ENCODE measurements at regions not wholly inside any gene's neighbourhood (a gene's known extent, or its start where the extent isn't known, plus 50 kb on each side); places are given as distances from the start of the nearest gene placed in this dataset.
A peak's percentile ranks its signal among the peaks of the same experiment; 100 is the strongest.
"Not testable (repeated sequence)": the region's sequence is repeated elsewhere in the genome, so short reads cannot be mapped to it uniquely, and the experiment has no call there.

- WGBS, 2 donors: 58 to 60% methylated on average over 3 of the region's 3 CpGs
- TF ChIP-seq, protein P1, sequence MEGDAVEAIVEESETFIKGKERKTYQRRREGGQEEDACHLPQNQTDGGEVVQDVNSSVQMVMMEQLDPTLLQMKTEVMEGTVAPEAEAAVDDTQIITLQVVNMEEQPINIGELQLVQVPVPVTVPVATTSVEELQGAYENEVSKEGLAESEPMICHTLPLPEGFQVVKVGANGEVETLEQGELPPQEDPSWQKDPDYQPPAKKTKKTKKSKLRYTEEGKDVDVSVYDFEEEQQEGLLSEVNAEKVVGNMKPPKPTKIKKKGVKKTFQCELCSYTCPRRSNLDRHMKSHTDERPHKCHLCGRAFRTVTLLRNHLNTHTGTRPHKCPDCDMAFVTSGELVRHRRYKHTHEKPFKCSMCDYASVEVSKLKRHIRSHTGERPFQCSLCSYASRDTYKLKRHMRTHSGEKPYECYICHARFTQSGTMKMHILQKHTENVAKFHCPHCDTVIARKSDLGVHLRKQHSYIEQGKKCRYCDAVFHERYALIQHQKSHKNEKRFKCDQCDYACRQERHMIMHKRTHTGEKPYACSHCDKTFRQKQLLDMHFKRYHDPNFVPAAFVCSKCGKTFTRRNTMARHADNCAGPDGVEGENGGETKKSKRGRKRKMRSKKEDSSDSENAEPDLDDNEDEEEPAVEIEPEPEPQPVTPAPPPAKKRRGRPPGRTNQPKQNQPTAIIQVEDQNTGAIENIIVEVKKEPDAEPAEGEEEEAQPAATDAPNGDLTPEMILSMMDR (IDR thresholded peaks at IDR 0.05): no peak
- no peak for TF ChIP-seq POLR2A (IDR thresholded peaks at IDR 0.05)
- intact Hi-C loops (cut with DNase I; ENCODE audit: low total_unique reads): no loop called here
Observed at GRCh38 chr11:116325247-116325646, 447.5 kb downstream of the BUD13 start.

DNA sequence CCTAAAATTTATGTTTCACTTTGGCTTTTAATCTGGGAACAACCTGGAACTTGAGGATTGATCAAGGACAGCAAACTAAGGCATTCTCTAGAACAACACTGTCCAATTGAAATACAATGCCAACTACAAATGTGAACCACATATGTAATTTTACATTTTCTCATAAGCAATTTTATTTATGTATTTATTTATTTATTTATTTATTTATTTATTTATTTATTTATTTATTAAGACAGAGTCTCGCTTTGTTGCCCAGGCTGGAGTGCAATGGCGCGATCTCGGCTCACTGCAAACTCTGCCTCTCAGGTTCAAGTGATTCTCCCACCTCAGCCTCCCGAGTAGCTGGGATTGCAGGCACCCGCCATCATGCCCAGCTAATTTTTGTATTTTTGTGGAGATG lies 448.7 kb downstream of the BUD13 start:
- H3K9me3 ChIP-seq; H3K4me3 ChIP-seq; intact Hi-C loops (cut with DNase I; ENCODE audit: low total_unique reads); H3K27me3 ChIP-seq; H3K27ac ChIP-seq; H3K4me1 ChIP-seq; DNase-seq; H3K36me3 ChIP-seq (ENCODE audit: low read depth, missing control alignments): not testable (repeated sequence)
- WGBS, 2 donors: 97 to 100% methylated on average over 6 of the region's 6 CpGs

More at GRCh38 chr11:116325247-116325646, 447.5 kb downstream of the BUD13 start:
- H3K9me3 ChIP-seq: no peaks in the 10 kb centered on the region
- DNase-seq: no peak
- no peak overlapping the region for H3K4me3 ChIP-seq
- H3K27ac ChIP-seq: no peak overlapping the region
- no peaks in the 10 kb centered on the region for H3K36me3 ChIP-seq (ENCODE audit: low read depth, missing control alignments)
- H3K4me1 ChIP-seq: no peaks in the 10 kb centered on the region
- no peaks in the 10 kb centered on the region for H3K27me3 ChIP-seq

- no peaks in the 10 kb centered on the region for H3K27me3 ChIP-seq
- no peak overlapping the region for H3K4me3 ChIP-seq
- DNase-seq: no peak
- H3K36me3 ChIP-seq (ENCODE audit: low read depth, missing control alignments): no peaks in the 10 kb centered on the region
- peaks cover 4% of the 10 kb centered on the region for H3K4me1 ChIP-seq
- TF ChIP-seq, protein P1 (IDR thresholded peaks at IDR 0.05): no peak
- TF ChIP-seq POLR2A (IDR thresholded peaks at IDR 0.05): no peak
- WGBS, 2 donors: 68 to 88% methylated on average over 3 of the region's 3 CpGs
- H3K27ac ChIP-seq: no peak overlapping the region
- intact Hi-C loops (cut with DNase I; ENCODE audit: low total_unique reads): no loop called here
- H3K9me3 ChIP-seq: no peaks in the 10 kb centered on the region
Observed at GRCh38 chr11:116317212-116317611, 455.6 kb downstream of the BUD13 start.

DNA sequence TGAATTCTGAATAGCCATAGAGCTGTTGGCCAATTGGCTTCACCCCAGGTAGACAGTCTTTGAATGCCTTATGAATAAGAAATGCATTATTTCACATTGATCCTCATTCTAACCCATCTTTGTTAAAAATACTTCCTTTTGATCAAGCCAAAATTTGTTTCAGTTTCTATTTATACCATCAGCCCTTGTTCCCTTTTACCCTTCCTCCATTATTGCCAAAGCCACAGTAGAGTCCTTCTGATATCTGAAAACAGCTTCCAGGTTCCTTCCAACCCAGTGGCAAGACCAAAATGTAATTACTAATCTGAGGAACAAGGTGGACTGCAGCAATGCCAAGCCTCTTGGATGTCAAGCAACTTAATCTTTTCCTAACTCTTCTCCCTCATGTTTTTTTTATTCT lies 458.8 kb downstream of the BUD13 start:
- H3K27ac ChIP-seq: no peak overlapping the region
- no peaks in the 10 kb centered on the region for H3K27me3 ChIP-seq
- peaks cover 4% of the 10 kb centered on the region for H3K4me1 ChIP-seq
- no peaks in the 10 kb centered on the region for H3K36me3 ChIP-seq (ENCODE audit: low read depth, missing control alignments)
- H3K9me3 ChIP-seq: no peaks in the 10 kb centered on the region
- no peak for TF ChIP-seq POLR2A (IDR thresholded peaks at IDR 0.05)
- TF ChIP-seq, protein P1 (IDR thresholded peaks at IDR 0.05): no peak
- DNase-seq: no peak
- H3K4me3 ChIP-seq: no peak overlapping the region
- intact Hi-C loops (cut with DNase I; ENCODE audit: low total_unique reads): no loop called here

- 24 to 25% methylated on average over 13 to 15 of the region's 15 CpGs for WGBS, 2 donors
- Histone ChIP-seq H3K27me3 (no peaks in the 10 kb centered on the region), H3K9me3 (no peaks in the 10 kb centered on the region), H3K4me3 (no peak overlapping the region), H3K36me3 (ENCODE audit: low read depth, missing control alignments) (no peaks in the 10 kb centered on the region), H3K27ac (no peak overlapping the region), H3K4me1 (peaks cover 4% of the 10 kb centered on the region)
- intact Hi-C loops (cut with DNase I; ENCODE audit: low total_unique reads): no loop called here
- TF ChIP-seq POLR2A (IDR thresholded peaks at IDR 0.05): no peak
- TF ChIP-seq, protein P1 (IDR thresholded peaks at IDR 0.05): no peak
- peak; percentile 90 for DNase-seq
Observed at GRCh38 chr11:116312570-116313391, 460.0 kb downstream of the BUD13 start.
